Memory B cell (primary cell): ENCODE measurements at regions not wholly inside any gene's neighbourhood (a gene's known extent, or its start where the extent isn't known, plus 50 kb on each side); places are given as distances from the start of the nearest gene placed in this dataset.

ENCODE experiments used
- ATAC-seq: fragments of 150-1000 bp; cut with Tn5 transposase; 2 replicates; pipeline ENCODE4 v1.10.0; 2021; ENCODE audit warnings: low read depth, mild to moderate bottlenecking, moderate library complexity
- DNase-seq, 2 donors: peaks; one replicate each; pipeline ENCODE4 v3.0.0; 2022; ENCODE audit warnings: low spot score in 2 of 2
- H3K27ac Mint-ChIP-seq: one replicate; pipeline ENCODE4 v1.8.0; 2022; ENCODE audit warnings: mild to moderate bottlenecking, moderate library complexity, mixed read lengths
- H3K27me3 Mint-ChIP-seq: one replicate; pipeline ENCODE4 v1.8.0; 2022; ENCODE audit warnings: mixed read lengths
- H3K36me3 Mint-ChIP-seq: one replicate; pipeline ENCODE4 v1.8.0; 2022; ENCODE audit warnings: mild to moderate bottlenecking, mixed read lengths
- H3K4me1 Mint-ChIP-seq: one replicate; pipeline ENCODE4 v1.8.0; 2022; ENCODE audit warnings: mixed read lengths
- H3K4me3 Mint-ChIP-seq: one replicate; pipeline ENCODE4 v1.8.0; 2022; ENCODE audit warnings: mild to moderate bottlenecking, moderate library complexity, mixed read lengths
- H3K9me3 Mint-ChIP-seq: one replicate; pipeline ENCODE4 v1.8.0; 2022; ENCODE audit warnings: mixed read lengths

DNA sequence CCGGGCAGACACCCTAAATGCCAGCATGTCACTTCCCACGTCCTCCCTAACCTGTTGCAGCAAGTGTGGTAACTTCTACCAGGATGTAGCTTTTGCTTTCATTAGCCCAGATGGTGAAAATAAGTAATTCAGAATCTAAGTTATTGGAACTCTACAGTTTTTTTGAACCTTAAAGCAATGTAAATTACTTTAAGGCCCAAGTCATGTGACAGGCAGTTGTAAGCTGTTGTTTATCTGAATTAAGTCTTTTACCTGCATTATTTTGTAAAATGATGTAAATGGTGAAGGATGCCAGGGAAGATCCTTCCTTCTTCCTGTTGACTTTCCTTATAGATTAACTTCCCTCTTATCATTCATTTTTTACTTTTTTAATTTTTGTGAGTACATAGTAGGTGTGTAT, 670.2 kb downstream of the SEMA5A start:
- DNase-seq: no peak
- Mint-ChIP-seq H3K4me3 (no peak overlapping the region), H3K27me3 (no peaks in the 10 kb centered on the region), H3K27ac (no peak overlapping the region), H3K9me3 (peaks cover 3% of the 10 kb centered on the region), H3K4me1 (no peaks in the 10 kb centered on the region), H3K36me3 (no peaks in the 10 kb centered on the region)
- no peak for ATAC-seq

DNA sequence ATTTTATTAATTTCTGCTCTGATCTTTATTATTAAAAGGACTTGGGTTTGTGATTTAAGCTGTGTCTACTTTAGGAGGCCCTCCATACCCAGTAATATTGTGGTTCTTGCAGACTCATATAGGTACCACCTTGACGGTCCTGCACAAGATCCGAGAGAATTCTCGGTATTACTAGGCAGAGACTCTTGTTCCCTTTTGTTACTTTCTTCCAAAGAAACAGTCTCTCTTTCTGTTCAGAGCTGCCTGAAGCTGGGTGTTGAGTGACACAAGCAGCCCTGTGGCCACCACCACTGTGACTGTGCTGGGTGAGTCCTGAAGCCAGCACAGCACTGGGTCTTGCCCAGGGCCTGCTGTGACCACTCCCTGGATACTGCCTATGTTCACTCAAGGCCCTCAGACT, 666.6 kb downstream of the SEMA5A start:
- DNase-seq: no peak
- H3K27me3 Mint-ChIP-seq: no peaks in the 10 kb centered on the region
- no peak for ATAC-seq
- peaks cover 6% of the 10 kb centered on the region for H3K9me3 Mint-ChIP-seq
- H3K4me3 Mint-ChIP-seq: no peak overlapping the region
- H3K4me1 Mint-ChIP-seq: no peaks in the 10 kb centered on the region
- no peaks in the 10 kb centered on the region for H3K36me3 Mint-ChIP-seq
- H3K27ac Mint-ChIP-seq: no peak overlapping the region

GRCh38 chr5:8884029-8884428, 661.8 kb downstream of the SEMA5A start:
- H3K27me3 Mint-ChIP-seq: no peaks in the 10 kb centered on the region
- H3K27ac Mint-ChIP-seq: no peak overlapping the region
- no peak overlapping the region for H3K4me3 Mint-ChIP-seq
- no peak for ATAC-seq
- H3K9me3 Mint-ChIP-seq: peaks cover 4% of the 10 kb centered on the region
- H3K4me1 Mint-ChIP-seq: no peaks in the 10 kb centered on the region
- H3K36me3 Mint-ChIP-seq: no peaks in the 10 kb centered on the region
- DNase-seq: no peak

GRCh38 chr5:8892926-8893325, 652.9 kb downstream of the SEMA5A start:
- H3K27ac Mint-ChIP-seq: no peak overlapping the region
- no peaks in the 10 kb centered on the region for H3K36me3 Mint-ChIP-seq
- H3K4me1 Mint-ChIP-seq: no peaks in the 10 kb centered on the region
- no peak overlapping the region for H3K4me3 Mint-ChIP-seq
- DNase-seq: no peak
- no peak for ATAC-seq
- H3K27me3 Mint-ChIP-seq: no peaks in the 10 kb centered on the region
- H3K9me3 Mint-ChIP-seq: peaks cover 4% of the 10 kb centered on the region

GRCh38 chr5:8894031-8894430, 651.8 kb downstream of the SEMA5A start:
- Mint-ChIP-seq H3K4me3 (no peak overlapping the region), H3K4me1 (no peaks in the 10 kb centered on the region), H3K9me3 (peaks cover 6% of the 10 kb centered on the region), H3K36me3 (no peaks in the 10 kb centered on the region), H3K27ac (no peak overlapping the region), H3K27me3 (no peaks in the 10 kb centered on the region)
- no peak for ATAC-seq
- no peak for DNase-seq

DNA sequence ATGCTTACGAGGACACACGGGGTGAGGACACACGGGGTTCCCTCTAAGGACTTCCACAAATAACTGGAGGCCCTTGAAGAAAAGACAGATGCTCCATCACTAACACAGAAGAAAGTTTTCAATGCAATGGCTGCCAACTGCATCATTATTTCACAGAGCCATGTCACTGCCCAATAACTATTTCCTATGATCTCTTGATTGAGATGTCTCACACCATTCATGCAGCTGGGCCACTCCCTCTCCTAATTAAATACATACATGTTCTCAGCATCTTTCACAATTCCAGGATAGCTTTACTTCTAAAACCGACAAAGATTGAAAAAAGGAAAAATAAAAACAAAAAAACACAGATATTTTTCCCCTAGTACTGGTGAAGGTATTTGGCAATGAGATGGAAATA, 650.8 kb downstream of the SEMA5A start:
- Mint-ChIP-seq H3K9me3 (peaks cover 8% of the 10 kb centered on the region), H3K4me3 (no peak overlapping the region), H3K36me3 (no peaks in the 10 kb centered on the region), H3K27me3 (no peaks in the 10 kb centered on the region), H3K27ac (no peak overlapping the region), H3K4me1 (no peaks in the 10 kb centered on the region)
- ATAC-seq (no peak), DNase-seq (no peak)

GRCh38 chr5:8895599-8895998, 650.3 kb downstream of the SEMA5A start:
- DNase-seq: no peak
- no peak for ATAC-seq
- Mint-ChIP-seq H3K4me1 (no peaks in the 10 kb centered on the region), H3K9me3 (peaks cover 8% of the 10 kb centered on the region), H3K36me3 (no peaks in the 10 kb centered on the region), H3K27me3 (no peaks in the 10 kb centered on the region), H3K4me3 (no peak overlapping the region), H3K27ac (no peak overlapping the region)

GRCh38 chr5:8897316-8897715, 648.6 kb downstream of the SEMA5A start:
- no peaks in the 10 kb centered on the region for H3K27me3 Mint-ChIP-seq
- ATAC-seq (no peak), DNase-seq (no peak)
- no peak overlapping the region for H3K4me3 Mint-ChIP-seq
- no peaks in the 10 kb centered on the region for H3K36me3 Mint-ChIP-seq
- H3K4me1 Mint-ChIP-seq: no peaks in the 10 kb centered on the region
- H3K9me3 Mint-ChIP-seq: peaks cover 6% of the 10 kb centered on the region
- H3K27ac Mint-ChIP-seq: no peak overlapping the region

DNA sequence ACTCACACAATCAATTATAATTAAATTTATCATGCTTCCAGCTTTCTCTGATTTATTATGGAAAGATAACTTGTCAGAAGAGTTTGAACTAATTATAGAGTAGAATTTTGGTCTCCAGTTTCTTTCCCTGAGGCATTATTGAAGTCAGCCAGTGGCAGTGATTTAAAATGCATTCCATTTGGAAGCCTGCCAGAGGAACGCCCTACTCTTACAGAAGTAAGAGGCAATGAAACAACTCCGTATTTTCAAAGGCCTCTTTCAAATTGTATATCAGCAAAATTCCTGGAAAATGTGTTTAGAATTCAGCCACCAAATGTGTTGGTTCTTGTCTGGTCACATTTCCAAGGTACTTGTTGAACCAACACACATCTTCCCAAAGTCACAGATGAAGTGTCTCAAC, 640.9 kb downstream of the SEMA5A start:
- H3K9me3 Mint-ChIP-seq: no peaks in the 10 kb centered on the region
- no peaks in the 10 kb centered on the region for H3K27me3 Mint-ChIP-seq
- DNase-seq (no peak), ATAC-seq (no peak)
- no peak overlapping the region for H3K27ac Mint-ChIP-seq
- no peaks in the 10 kb centered on the region for H3K36me3 Mint-ChIP-seq
- H3K4me1 Mint-ChIP-seq: no peaks in the 10 kb centered on the region
- no peak overlapping the region for H3K4me3 Mint-ChIP-seq

DNA sequence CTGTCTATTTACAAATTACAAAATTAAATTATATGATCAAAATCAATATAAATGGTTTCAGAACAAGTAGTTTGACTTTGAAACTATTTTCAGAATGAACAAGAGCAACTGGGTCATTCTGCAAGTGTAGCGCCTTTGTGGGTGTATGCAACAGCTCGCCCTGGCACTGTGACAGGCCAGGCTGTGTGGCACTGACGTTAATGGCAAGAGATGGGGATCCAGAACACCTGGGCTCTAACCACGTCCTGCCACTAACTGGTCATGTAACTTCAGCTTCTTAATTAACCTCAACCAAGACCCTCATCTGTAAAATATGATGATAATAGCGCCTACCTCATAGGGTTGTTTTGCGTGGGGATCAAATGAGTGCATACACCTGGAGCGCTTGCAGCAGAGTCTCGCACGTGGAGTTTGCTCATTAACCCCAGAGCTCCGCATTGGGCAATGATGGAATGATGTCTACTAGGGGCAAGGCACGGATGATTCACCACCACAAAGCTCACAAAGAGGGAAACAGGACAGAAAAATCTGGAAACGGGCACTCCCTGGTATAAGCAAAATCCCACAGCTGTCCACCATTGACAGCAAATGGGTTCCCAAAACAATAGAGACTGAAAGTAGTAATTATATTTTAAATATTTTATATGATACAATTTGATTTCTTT, 639.4 kb downstream of the SEMA5A start:
- DNase-seq: no peak
- H3K4me1 Mint-ChIP-seq: no peaks in the 10 kb centered on the region
- no peak for ATAC-seq

GRCh38 chr5:8907168-8907868, 638.6 kb downstream of the SEMA5A start:
- ATAC-seq: no peak
- Mint-ChIP-seq H3K27ac (no peak overlapping the region), H3K4me3 (no peak overlapping the region), H3K4me1 (no peaks in the 10 kb centered on the region), H3K9me3 (no peaks in the 10 kb centered on the region), H3K36me3 (no peaks in the 10 kb centered on the region), H3K27me3 (no peaks in the 10 kb centered on the region)
- DNase-seq: no peak

More for the DNA sequence above, 639.4 kb downstream of the SEMA5A start:
- no peak overlapping the region for H3K27ac Mint-ChIP-seq
- H3K9me3 Mint-ChIP-seq: no peaks in the 10 kb centered on the region
- H3K36me3 Mint-ChIP-seq: no peaks in the 10 kb centered on the region
- no peaks in the 10 kb centered on the region for H3K27me3 Mint-ChIP-seq
- H3K4me3 Mint-ChIP-seq: no peak overlapping the region

DNA sequence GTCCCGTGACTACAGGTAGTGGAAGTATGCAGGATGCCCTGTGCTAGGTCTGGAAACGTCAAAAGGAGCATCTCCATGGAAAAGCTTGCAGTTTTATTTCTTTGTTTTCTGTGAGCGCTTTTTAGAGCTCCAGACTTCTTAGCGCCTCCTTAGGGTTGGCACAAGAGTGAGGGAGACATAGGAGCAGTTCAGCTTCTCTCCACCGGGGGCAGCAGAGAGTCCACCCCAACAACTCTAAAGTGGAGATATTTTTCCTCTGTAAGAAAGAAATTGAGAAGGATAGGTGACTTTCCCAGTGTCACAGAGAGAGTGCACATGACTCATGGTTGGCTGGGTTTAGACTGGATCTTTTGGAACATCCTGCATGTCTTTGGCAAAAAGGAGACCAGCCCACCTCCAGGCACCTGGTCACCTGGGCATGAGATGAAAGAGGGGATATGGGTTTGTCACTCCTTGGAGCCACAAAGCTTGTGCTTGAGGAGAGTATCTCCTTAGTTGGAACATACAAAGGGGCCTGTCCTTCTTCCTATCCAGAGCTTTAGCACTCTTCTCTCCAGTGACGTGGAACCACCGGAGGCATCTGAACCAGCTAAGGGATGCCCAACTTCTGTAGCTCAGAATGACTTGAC, 637.7 kb downstream of the SEMA5A start:
- Mint-ChIP-seq H3K4me3 (no peak overlapping the region), H3K4me1 (no peaks in the 10 kb centered on the region), H3K27ac (no peak overlapping the region), H3K9me3 (no peaks in the 10 kb centered on the region), H3K36me3 (no peaks in the 10 kb centered on the region), H3K27me3 (no peaks in the 10 kb centered on the region)
- ATAC-seq: no peak
- no peak for DNase-seq

DNA sequence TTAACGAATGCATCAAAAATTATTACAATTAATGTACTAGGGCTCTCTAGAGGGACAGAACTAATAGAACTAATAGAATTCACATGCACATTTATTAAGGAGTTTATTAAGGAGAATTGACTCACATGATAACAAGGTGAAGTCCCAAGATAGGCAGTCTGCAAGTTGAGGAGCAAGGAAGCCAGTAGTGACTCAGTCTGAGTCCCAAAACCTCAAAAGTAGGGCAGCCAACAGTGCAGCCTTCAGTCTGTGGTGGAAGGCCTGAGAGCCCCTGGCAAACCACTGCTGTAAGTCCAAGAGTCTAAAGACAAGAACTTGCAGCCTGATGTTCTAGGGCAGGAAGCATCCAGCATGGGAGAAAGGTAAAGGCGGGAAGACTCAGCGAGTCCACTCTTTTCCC, 633.8 kb downstream of the SEMA5A start:
- no peak overlapping the region for H3K27ac Mint-ChIP-seq
- no peak for ATAC-seq
- H3K27me3 Mint-ChIP-seq: no peaks in the 10 kb centered on the region
- H3K36me3 Mint-ChIP-seq: no peaks in the 10 kb centered on the region
- DNase-seq: no peak
- no peaks in the 10 kb centered on the region for H3K4me1 Mint-ChIP-seq
- no peak overlapping the region for H3K4me3 Mint-ChIP-seq
- peaks cover 4% of the 10 kb centered on the region for H3K9me3 Mint-ChIP-seq

- Mint-ChIP-seq H3K27ac (no peak overlapping the region), H3K9me3 (peaks cover 7% of the 10 kb centered on the region)
- no peak for ATAC-seq
Measured at GRCh38 chr5:8913522-8913921, 632.4 kb downstream of the SEMA5A start.

More at GRCh38 chr5:8913522-8913921, 632.4 kb downstream of the SEMA5A start:
- H3K4me3 Mint-ChIP-seq: no peak overlapping the region
- H3K36me3 Mint-ChIP-seq: no peaks in the 10 kb centered on the region
- no peak for DNase-seq
- no peaks in the 10 kb centered on the region for H3K27me3 Mint-ChIP-seq
- H3K4me1 Mint-ChIP-seq: peaks cover 4% of the 10 kb centered on the region
